Endothelial cell (in vitro differentiated cells): ENCODE measurements at regions not wholly inside any gene's neighbourhood (a gene's known extent, or its start where the extent isn't known, plus 50 kb on each side); places are given as distances from the start of the nearest gene placed in this dataset.

ENCODE experiments used
- DNase-seq: peaks from one replicate; pipeline ENCODE4 v3.0.0; 2021; ENCODE audit warnings: low spot score
- H3K27ac Mint-ChIP-seq: one replicate; pipeline ENCODE4 v1.8.0; 2021; ENCODE audit warnings: mixed read lengths, inconsistent platforms; ENCODE audit not compliant: unreplicated experiment
- H3K27me3 Mint-ChIP-seq: one replicate; pipeline ENCODE4 v1.8.0; 2021; ENCODE audit warnings: mild to moderate bottlenecking, moderate library complexity, mixed read lengths, inconsistent platforms; ENCODE audit not compliant: unreplicated experiment
- H3K36me3 Mint-ChIP-seq: one replicate; pipeline ENCODE4 v1.8.0; 2021; ENCODE audit warnings: mild to moderate bottlenecking, low read depth, mixed read lengths, inconsistent platforms; ENCODE audit not compliant: unreplicated experiment
- H3K4me1 Mint-ChIP-seq: one replicate; pipeline ENCODE4 v1.8.0; 2021; ENCODE audit warnings: mild to moderate bottlenecking, mixed read lengths, inconsistent platforms; ENCODE audit not compliant: unreplicated experiment
- H3K4me3 Mint-ChIP-seq: one replicate; pipeline ENCODE4 v1.8.0; 2021; ENCODE audit warnings: mild to moderate bottlenecking, mixed read lengths, inconsistent platforms; ENCODE audit not compliant: unreplicated experiment
- H3K9me3 Mint-ChIP-seq: one replicate; pipeline ENCODE4 v1.8.0; 2021; ENCODE audit warnings: mixed read lengths, inconsistent platforms; ENCODE audit not compliant: unreplicated experiment
- TF ChIP-seq, protein P1 (sequence below): fragments of 200-600 bp; sonication (generic); IDR thresholded peaks from one replicate; pipeline ENCODE4 v1.5.0; 2021; ENCODE audit warnings: antibody characterized with exemption; ENCODE audit not compliant: unreplicated experiment

DNA sequence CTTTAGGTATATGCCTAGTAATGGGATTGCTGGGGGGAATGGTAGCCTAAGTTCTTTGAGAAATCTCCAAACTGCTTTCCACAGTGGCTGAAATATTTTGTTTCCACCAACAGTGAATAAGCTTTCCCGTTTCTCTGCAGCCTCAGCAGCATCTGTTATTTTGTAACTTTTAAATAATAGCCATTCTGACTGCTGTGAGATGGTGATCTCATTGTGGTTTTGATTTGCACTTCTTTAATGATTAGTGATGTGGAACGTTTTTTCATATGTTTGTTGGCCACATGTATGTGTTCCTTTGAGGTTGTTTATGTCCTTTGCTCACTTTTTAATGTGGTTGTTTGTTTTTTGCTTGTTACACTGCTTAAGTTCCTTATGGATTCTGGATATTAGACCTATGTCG lies 237.4 kb downstream of the CENPF start:
- TF ChIP-seq, protein P1, sequence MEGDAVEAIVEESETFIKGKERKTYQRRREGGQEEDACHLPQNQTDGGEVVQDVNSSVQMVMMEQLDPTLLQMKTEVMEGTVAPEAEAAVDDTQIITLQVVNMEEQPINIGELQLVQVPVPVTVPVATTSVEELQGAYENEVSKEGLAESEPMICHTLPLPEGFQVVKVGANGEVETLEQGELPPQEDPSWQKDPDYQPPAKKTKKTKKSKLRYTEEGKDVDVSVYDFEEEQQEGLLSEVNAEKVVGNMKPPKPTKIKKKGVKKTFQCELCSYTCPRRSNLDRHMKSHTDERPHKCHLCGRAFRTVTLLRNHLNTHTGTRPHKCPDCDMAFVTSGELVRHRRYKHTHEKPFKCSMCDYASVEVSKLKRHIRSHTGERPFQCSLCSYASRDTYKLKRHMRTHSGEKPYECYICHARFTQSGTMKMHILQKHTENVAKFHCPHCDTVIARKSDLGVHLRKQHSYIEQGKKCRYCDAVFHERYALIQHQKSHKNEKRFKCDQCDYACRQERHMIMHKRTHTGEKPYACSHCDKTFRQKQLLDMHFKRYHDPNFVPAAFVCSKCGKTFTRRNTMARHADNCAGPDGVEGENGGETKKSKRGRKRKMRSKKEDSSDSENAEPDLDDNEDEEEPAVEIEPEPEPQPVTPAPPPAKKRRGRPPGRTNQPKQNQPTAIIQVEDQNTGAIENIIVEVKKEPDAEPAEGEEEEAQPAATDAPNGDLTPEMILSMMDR: no peak
- Mint-ChIP-seq H3K36me3 (no peaks in the 10 kb centered on the region), H3K27ac (no peak overlapping the region), H3K9me3 (no peaks in the 10 kb centered on the region), H3K27me3 (no peaks in the 10 kb centered on the region), H3K4me1 (no peaks in the 10 kb centered on the region), H3K4me3 (no peak overlapping the region)
- DNase-seq: no peak

DNA sequence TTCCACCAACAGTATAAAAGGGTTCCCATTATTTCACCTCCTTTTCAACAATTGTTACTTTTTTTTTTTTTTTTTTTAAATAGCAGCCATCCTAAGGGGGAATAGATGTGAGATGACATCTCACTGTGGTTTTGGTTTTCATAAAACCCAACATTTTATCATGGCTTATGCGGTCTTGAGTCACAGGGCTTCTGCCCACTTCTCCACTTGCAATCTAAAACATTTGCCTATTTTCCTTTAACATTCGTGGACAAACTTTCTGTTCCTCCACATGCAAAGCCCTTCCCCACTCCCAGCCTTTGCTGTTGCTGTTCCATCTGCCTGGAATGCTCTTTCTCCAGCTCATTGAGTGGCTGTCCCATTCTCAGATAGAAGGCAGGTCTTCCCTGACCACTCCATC lies 239.7 kb upstream of the KCNK2 start:
- H3K36me3 Mint-ChIP-seq: no peaks in the 10 kb centered on the region
- H3K4me1 Mint-ChIP-seq: no peaks in the 10 kb centered on the region
- no peak overlapping the region for H3K4me3 Mint-ChIP-seq
- H3K27me3 Mint-ChIP-seq: no peaks in the 10 kb centered on the region
- H3K9me3 Mint-ChIP-seq: no peaks in the 10 kb centered on the region
- no peak for DNase-seq
- TF ChIP-seq, protein P1: no peak
- no peak overlapping the region for H3K27ac Mint-ChIP-seq

DNA sequence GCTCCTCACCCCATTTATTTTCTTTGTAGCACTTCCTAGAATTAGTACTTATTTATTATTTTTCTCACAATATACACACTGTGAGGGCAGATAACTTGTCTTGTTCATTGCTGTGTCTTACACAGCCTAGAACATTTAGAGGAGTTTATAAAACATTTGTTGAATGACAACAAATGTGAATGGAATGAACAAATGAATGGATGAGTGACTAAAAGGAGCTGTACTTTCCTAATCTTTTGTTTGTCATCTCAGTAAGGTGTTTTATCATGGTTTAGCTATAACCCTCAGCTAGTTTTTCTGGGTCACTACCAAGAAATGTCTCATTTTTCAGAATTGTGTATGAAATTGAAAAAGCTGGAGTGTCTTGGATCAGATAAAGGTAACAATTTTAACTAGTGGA lies 239.3 kb upstream of the KCNK2 start:
- Mint-ChIP-seq H3K27me3 (no peaks in the 10 kb centered on the region), H3K27ac (no peak overlapping the region), H3K4me3 (no peak overlapping the region), H3K4me1 (no peaks in the 10 kb centered on the region), H3K9me3 (no peaks in the 10 kb centered on the region), H3K36me3 (no peaks in the 10 kb centered on the region)
- TF ChIP-seq, protein P1: no peak
- no peak for DNase-seq

DNA sequence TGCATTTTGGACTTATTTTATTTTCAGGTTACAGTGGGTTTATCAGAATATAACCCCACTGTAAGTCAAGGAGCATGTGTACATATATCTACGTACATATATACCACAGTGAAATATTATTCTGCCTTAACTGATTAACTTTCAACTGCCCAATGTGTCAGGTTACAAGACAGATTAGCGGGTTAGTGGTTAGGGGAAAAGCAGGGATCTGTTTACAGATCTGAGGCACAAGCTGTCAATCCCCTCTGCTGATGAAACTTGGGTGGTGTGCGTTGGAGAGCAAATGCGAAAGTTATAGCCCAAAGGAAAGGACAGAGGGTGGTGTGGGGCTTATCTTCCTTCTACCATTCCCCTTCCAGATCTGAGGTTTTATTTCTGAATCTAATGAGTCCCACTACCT lies 238.2 kb upstream of the KCNK2 start:
- H3K27me3 Mint-ChIP-seq: no peaks in the 10 kb centered on the region
- no peak for DNase-seq
- no peak overlapping the region for H3K4me3 Mint-ChIP-seq

DNA sequence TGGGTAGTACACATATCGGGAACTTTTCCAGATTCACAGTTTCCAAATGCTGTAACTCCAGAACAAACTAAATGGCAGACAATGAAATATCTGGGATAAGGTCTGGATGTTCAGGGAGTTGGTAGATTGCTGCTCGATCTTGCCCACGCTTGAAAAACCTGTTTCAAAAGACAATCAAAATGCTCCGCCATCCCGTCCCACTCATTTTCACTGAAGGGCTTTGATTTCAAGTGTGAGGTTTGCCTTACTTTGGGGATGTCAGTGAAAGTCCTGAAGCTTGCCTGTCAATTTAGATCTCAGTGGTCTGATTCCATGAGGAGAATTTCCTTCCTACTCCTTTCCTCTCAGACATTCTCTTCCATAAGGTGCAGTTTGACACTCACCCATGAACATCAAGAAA lies 236.3 kb upstream of the KCNK2 start:
- no peaks in the 10 kb centered on the region for H3K4me1 Mint-ChIP-seq
- TF ChIP-seq, protein P1: no peak
- no peaks in the 10 kb centered on the region for H3K27me3 Mint-ChIP-seq
- no peaks in the 10 kb centered on the region for H3K36me3 Mint-ChIP-seq
- H3K27ac Mint-ChIP-seq: no peak overlapping the region
- no peak overlapping the region for H3K4me3 Mint-ChIP-seq
- H3K9me3 Mint-ChIP-seq: no peaks in the 10 kb centered on the region
- DNase-seq: no peak

More for the DNA sequence above, 238.2 kb upstream of the KCNK2 start:
- Mint-ChIP-seq H3K4me1 (no peaks in the 10 kb centered on the region), H3K9me3 (no peaks in the 10 kb centered on the region), H3K36me3 (no peaks in the 10 kb centered on the region), H3K27ac (no peak overlapping the region)
- TF ChIP-seq, protein P1: no peak
